IMR-90 (cell line): ENCODE measurements at regions not wholly inside any gene's neighbourhood (a gene's known extent, or its start where the extent isn't known, plus 50 kb on each side); places are given as distances from the start of the nearest gene placed in this dataset.

ENCODE experiments used
- ATAC-seq: fragments of 200-7000 bp; cut with Tn5 transposase; 2 replicates; pipeline ENCODE4 v1.9.1; 2020; ENCODE audit warnings: low read depth, mild to moderate bottlenecking, moderate library complexity
- BruUV-seq: library from RNA; stranded (reverse); fragments of 400-500 nt; replicated peaks from 2 replicates; lab custom pipeline; 2021; lab: Mats Ljungman, UMichigan
- CTCF ChIA-PET: fragments of 300-600 bp; formaldehyde crosslinking; extraction: SDS; loops from one replicate; lab custom pipeline; 2021; ENCODE audit warnings: antibody characterized with exemption; lab: Yijun Ruan, JAX
- POLR2A ChIA-PET: fragments of 300-600 bp; sonication (Branson Sonifier 250); formaldehyde crosslinking; loops from one replicate; lab custom pipeline; 2022; ENCODE audit warnings: antibody characterized with exemption; ENCODE audit not compliant: unreplicated experiment; lab: Charles Lee
- DNase-seq: peaks from one replicate; pipeline ENCODE4 v3.0.0; 2013
- H2AFZ ChIP-seq: replicated peaks from 2 replicates; pipeline ENCODE3; 2013; ENCODE audit warnings: low read length, mild to moderate bottlenecking; ENCODE audit not compliant: poor library complexity
- H2AK5ac ChIP-seq: 2 replicates; pipeline ENCODE4 v1.6.1; 2013; ENCODE audit warnings: low read depth, low read length, inconsistent platforms
- H2AK9ac ChIP-seq: replicated peaks from 2 replicates; pipeline ENCODE3; 2013; ENCODE audit warnings: mild to moderate bottlenecking, low read depth, low read length, moderate library complexity; ENCODE audit not compliant: poor library complexity
- H2BK120ac ChIP-seq: 2 replicates; pipeline ENCODE4 v1.6.1; 2013; ENCODE audit warnings: low read depth, low read length, inconsistent platforms
- H2BK15ac ChIP-seq: 3 replicates; pipeline ENCODE4 v1.6.1; 2013; ENCODE audit warnings: low read depth, low read length, inconsistent platforms
- H2BK20ac ChIP-seq: 2 replicates; pipeline ENCODE4 v1.6.1; 2013; ENCODE audit warnings: low read depth, mild to moderate bottlenecking, inconsistent platforms, low read length, moderate library complexity
- H2BK5ac ChIP-seq: 2 replicates; pipeline ENCODE4 v1.6.1; 2013; ENCODE audit warnings: mild to moderate bottlenecking, low read depth, low read length, inconsistent platforms; ENCODE audit not compliant: poor library complexity, severe bottlenecking
- H3K14ac ChIP-seq: replicated peaks from 2 replicates; pipeline ENCODE4 v1.6.1; 2013; ENCODE audit warnings: low read depth, low read length, inconsistent platforms
- H3K18ac ChIP-seq: 2 replicates; pipeline ENCODE4 v1.6.1; 2013; ENCODE audit warnings: low read depth, low read length, control low read depth
- H3K23ac ChIP-seq: 2 replicates; pipeline ENCODE4 v1.6.1; 2013; ENCODE audit warnings: low read depth, low read length, inconsistent platforms
- H3K27ac ChIP-seq: 2 replicates; pipeline ENCODE4 v1.5.1; 2013; ENCODE audit warnings: mild to moderate bottlenecking, control low read depth, low read length; ENCODE audit not compliant: insufficient read depth
- H3K27me3 ChIP-seq: 2 replicates; pipeline ENCODE4 v1.6.1; 2013; ENCODE audit warnings: low read length; ENCODE audit not compliant: control insufficient read depth, insufficient read depth
- H3K36me3 ChIP-seq: 2 replicates; pipeline ENCODE4 v1.6.1; 2013; ENCODE audit warnings: low read length, mixed read lengths; ENCODE audit not compliant: control insufficient read depth, insufficient read depth
- H3K4ac ChIP-seq: 2 replicates; pipeline ENCODE4 v1.6.1; 2013; ENCODE audit warnings: low read depth, low read length, inconsistent platforms
- H3K4me1 ChIP-seq: 2 replicates; pipeline ENCODE4 v1.6.1; 2013; ENCODE audit warnings: low read length, mixed read lengths; ENCODE audit not compliant: control insufficient read depth, insufficient read depth
- H3K4me2 ChIP-seq: 2 replicates; pipeline ENCODE4 v1.6.1; 2013; ENCODE audit warnings: low read depth, mild to moderate bottlenecking, control low read depth, low read length, moderate library complexity
- H3K4me3 ChIP-seq: 2 replicates; pipeline ENCODE4 v1.5.1; 2013; ENCODE audit warnings: low read depth, mild to moderate bottlenecking, control low read depth, low read length, moderate library complexity; ENCODE audit not compliant: insufficient read depth
- H3K56ac ChIP-seq: 2 replicates; pipeline ENCODE4 v1.6.1; 2013; ENCODE audit warnings: low read length, inconsistent platforms; ENCODE audit not compliant: insufficient read depth; ENCODE audit errors: extremely low read depth
- H3K79me1 ChIP-seq, 2 experiments: 2 replicates each; pipeline ENCODE4 v1.6.1; 2013; ENCODE audit warnings: low read length in 2 of 2, inconsistent platforms in 1 of 2, low read depth in 1 of 2
- H3K9ac ChIP-seq: 2 replicates; pipeline ENCODE4 v1.6.1; 2013; ENCODE audit warnings: low read depth, low read length, control low read depth
- H3K9me1 ChIP-seq: 2 replicates; pipeline ENCODE4 v1.6.1; 2013; ENCODE audit warnings: low read length, inconsistent platforms; ENCODE audit not compliant: insufficient read depth
- H3K9me3 ChIP-seq: 2 replicates; pipeline ENCODE4 v1.6.1; 2013; ENCODE audit warnings: low read length; ENCODE audit not compliant: control insufficient read depth, insufficient read depth
- H4K20me1 ChIP-seq: 2 replicates; pipeline ENCODE4 v1.6.1; 2013; ENCODE audit warnings: low read length, inconsistent platforms; ENCODE audit not compliant: insufficient read depth
- H4K5ac ChIP-seq: 2 replicates; pipeline ENCODE4 v1.6.1; 2013; ENCODE audit warnings: mild to moderate bottlenecking, low read depth, low read length, control low read depth
- H4K8ac ChIP-seq, 2 experiments: 2 replicates each; pipeline ENCODE4 v1.6.1; 2013; ENCODE audit warnings: low read depth in 2 of 2, low read length in 2 of 2, control low read depth in 1 of 2, inconsistent platforms in 1 of 2
- H4K91ac ChIP-seq: 2 replicates; pipeline ENCODE4 v1.6.1; 2013; ENCODE audit warnings: low read depth, low read length, inconsistent platforms; ENCODE audit not compliant: insufficient read depth
- BHLHE40 ChIP-seq: fragments of 150-350 bp; IDR thresholded peaks from 2 replicates; pipeline ENCODE4 v1.6.1; 2016; ENCODE audit warnings: mild to moderate bottlenecking, low read depth, low read length
- CEBPB ChIP-seq: IDR thresholded peaks from 2 replicates; pipeline ENCODE4 v1.6.1; 2012; ENCODE audit warnings: low read depth, low read length, improper control_type of control experiment
- CHD1 ChIP-seq: IDR thresholded peaks from 2 replicates; pipeline ENCODE4 v1.6.1; 2012; ENCODE audit warnings: low read depth, low read length, improper control_type of control experiment
- ELK1 ChIP-seq: fragments of 150-350 bp; IDR thresholded peaks from 2 replicates; pipeline ENCODE4 v1.6.1; 2016; ENCODE audit warnings: low read depth, mild to moderate bottlenecking, low read length, moderate library complexity, borderline replicate concordance
- FOS ChIP-seq: fragments of 150-350 bp; IDR thresholded peaks from 2 replicates; pipeline ENCODE4 v1.6.1; 2016; ENCODE audit warnings: low read depth, low read length
- MAFK ChIP-seq: IDR thresholded peaks from 2 replicates; pipeline ENCODE4 v1.6.1; 2012; ENCODE audit warnings: low read depth, low read length, improper control_type of control experiment
- MAZ ChIP-seq: IDR thresholded peaks from 2 replicates; pipeline ENCODE4 v1.6.1; 2012; ENCODE audit warnings: low read depth, mild to moderate bottlenecking, low read length, improper control_type of control experiment, moderate library complexity, borderline replicate concordance
- MXI1 ChIP-seq: IDR thresholded peaks from 2 replicates; pipeline ENCODE4 v1.6.1; 2012; ENCODE audit warnings: low read depth, mild to moderate bottlenecking, low read length, moderate library complexity, borderline replicate concordance
- POLR2A ChIP-seq: IDR thresholded peaks from 2 replicates; pipeline ENCODE4 v1.6.1; 2012; ENCODE audit warnings: mild to moderate bottlenecking, low read depth, low read length
- RFX5 ChIP-seq: IDR thresholded peaks from 2 replicates; pipeline ENCODE4 v1.8.0; 2012; ENCODE audit warnings: low read depth, mild to moderate bottlenecking, low read length, moderate library complexity
- SMC3 ChIP-seq: fragments of 150-350 bp; IDR thresholded peaks from 2 replicates; pipeline ENCODE4 v1.6.1; 2016; ENCODE audit warnings: low read depth, mild to moderate bottlenecking, antibody characterized with exemption, low read length, moderate library complexity
- WGBS, 2 experiments: methylation state at CpG; one replicate each; pipeline versions ENCODE4 v1.1.5 to v1.1.7; 2013; ENCODE audit warnings: missing lambda C conversion rate in 2 of 2; ENCODE audit not compliant: insufficient read length in 1 of 2; ENCODE audit errors: extremely low coverage in 2 of 2; 5-methylcytosine and 5-hydroxymethylcytosine counted together
- dilution Hi-C: fragments of 300-500 bp; cut with HindIII; formaldehyde crosslinking; loops from one replicate; pipeline ENCODE4 v1.14.3; 2018; ENCODE audit warnings: low sequenced_read_pairs; ENCODE audit not compliant: unreplicated experiment
- in situ Hi-C: fragments of 300-500 bp; cut with MboI; formaldehyde crosslinking; loops from 3 replicates; pipeline ENCODE4 v1.14.3; 2019; ENCODE audit warnings: low sequenced_read_pairs, inconsistent platforms, mixed read lengths
- intact Hi-C: fragments of 100-400 bp; cut with micrococcal nuclease; formaldehyde crosslinking; loops from 2 replicates; pipeline ENCODE4 v1.10.0; 2022
- TF ChIP-seq, protein P1 (sequence below): fragments of 150-350 bp; IDR thresholded peaks from 2 replicates; pipeline ENCODE4 v1.6.1; 2017; ENCODE audit warnings: mild to moderate bottlenecking, antibody characterized with exemption, low read length, low read depth

DNA sequence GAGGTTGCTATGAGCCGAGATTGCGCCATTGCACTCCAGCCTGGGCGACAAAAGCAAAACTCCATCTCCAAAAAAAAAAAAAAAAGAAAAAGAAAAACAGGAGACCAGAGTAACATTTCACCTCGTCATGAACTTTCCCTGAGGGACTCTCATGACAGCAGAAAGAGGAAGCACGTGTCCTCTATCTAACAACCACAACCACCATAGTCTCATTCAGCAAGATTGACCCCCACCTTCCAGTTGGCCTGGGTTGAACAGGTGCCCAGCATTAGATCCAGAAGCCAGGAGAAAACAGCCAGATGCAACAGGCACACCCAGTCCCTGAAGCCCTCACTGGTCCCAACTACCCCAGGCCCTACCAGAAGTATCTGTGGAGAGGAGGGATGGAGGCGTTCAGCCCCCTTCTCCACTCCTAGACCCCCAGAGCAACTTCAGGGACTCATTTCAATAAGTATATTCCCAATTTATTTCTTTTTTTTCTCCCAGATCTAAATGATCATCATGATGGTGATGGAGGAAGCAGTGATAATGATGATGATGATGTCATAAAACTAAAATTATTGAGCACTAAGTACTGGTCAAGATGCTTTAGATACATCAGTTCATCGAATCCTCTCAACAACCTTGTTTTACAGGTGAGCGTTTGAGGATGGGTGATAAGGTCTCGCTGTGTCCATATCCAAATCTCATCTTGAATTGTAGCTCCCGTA is 235.0 kb downstream of the EFCAB11 start:
- H3K9me1 ChIP-seq: no peaks in the 10 kb centered on the region
- H3K56ac ChIP-seq: no peak overlapping the region
- no peak overlapping the region for H3K27ac ChIP-seq
- ChIA-PET CTCF (no interaction called here), POLR2A (no interaction called here)
- no peak overlapping the region for H3K23ac ChIP-seq
- ATAC-seq: no peak
- H3K18ac ChIP-seq: no peak overlapping the region
- no peak overlapping the region for H2BK120ac ChIP-seq
- H3K79me1 ChIP-seq: no peaks in the 10 kb centered on the region
- H2BK5ac ChIP-seq: no peak overlapping the region
- no CpG with 5 or more reads among the region's 10 CpGs for WGBS, 2 experiments
- no TSS peak for BruUV-seq
- DNase-seq: no peak
- H3K14ac ChIP-seq: no peak overlapping the region
- H3K9ac ChIP-seq: no peak overlapping the region
- no peak overlapping the region for H2AK5ac ChIP-seq
- no peaks in the 10 kb centered on the region for H3K36me3 ChIP-seq
- intact Hi-C loops: no loop called here
- in situ Hi-C loops: no loop called here
- TF ChIP-seq RFX5 (no peak), MAFK (no peak), CHD1 (no peak), SMC3 (no peak), POLR2A (no peak), CEBPB (no peak), FOS (no peak), BHLHE40 (no peak), MXI1 (no peak), MAZ (no peak), ELK1 (no peak)
- TF ChIP-seq, protein P1, sequence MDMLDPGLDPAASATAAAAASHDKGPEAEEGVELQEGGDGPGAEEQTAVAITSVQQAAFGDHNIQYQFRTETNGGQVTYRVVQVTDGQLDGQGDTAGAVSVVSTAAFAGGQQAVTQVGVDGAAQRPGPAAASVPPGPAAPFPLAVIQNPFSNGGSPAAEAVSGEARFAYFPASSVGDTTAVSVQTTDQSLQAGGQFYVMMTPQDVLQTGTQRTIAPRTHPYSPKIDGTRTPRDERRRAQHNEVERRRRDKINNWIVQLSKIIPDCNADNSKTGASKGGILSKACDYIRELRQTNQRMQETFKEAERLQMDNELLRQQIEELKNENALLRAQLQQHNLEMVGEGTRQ: no peak
- no peak overlapping the region for H4K91ac ChIP-seq
- H3K9me3 ChIP-seq: no peaks in the 10 kb centered on the region
- H2BK15ac ChIP-seq: no peak overlapping the region
- no peak overlapping the region for H3K4me3 ChIP-seq
- H4K5ac ChIP-seq: no peak overlapping the region
- H2AFZ ChIP-seq: no peak overlapping the region
- no peak overlapping the region for H3K4ac ChIP-seq
- H2BK20ac ChIP-seq: no peak overlapping the region
- no peak overlapping the region for H2AK9ac ChIP-seq
- no peaks in the 10 kb centered on the region for H3K27me3 ChIP-seq
- dilution Hi-C loops: no loop called here
- no peaks in the 10 kb centered on the region for H4K20me1 ChIP-seq
- H3K4me1 ChIP-seq: no peaks in the 10 kb centered on the region
- H4K8ac ChIP-seq: no peak overlapping the region
- H3K4me2 ChIP-seq: no peak overlapping the region
